GM19328 (cell line): ENCODE measurements at regions not wholly inside any gene's neighbourhood (a gene's known extent, or its start where the extent isn't known, plus 50 kb on each side); places are given as distances from the start of the nearest gene placed in this dataset.
"Not testable (repeated sequence)": the region's sequence is repeated elsewhere in the genome, so short reads cannot be mapped to it uniquely, and the experiment has no call there.

Experiments used
- ATAC-seq: cut with Tn5 transposase; IDR thresholded peaks from one replicate; pipeline ENCODE4 v1.9.1; 2021; ENCODE audit warnings: mild to moderate bottlenecking, moderate library complexity; ENCODE audit not compliant: unreplicated experiment

GRCh38 chr2:52500561-52500960 is 1267.0 kb upstream of the CHAC2 start:
- ATAC-seq: no peak

- no peak for ATAC-seq
These were observed 1269.4 kb upstream of the CHAC2 start for GRCh38 chr2:52498077-52498750.

GRCh38 chr2:52495816-52496215 is 1271.8 kb upstream of the CHAC2 start:
- no peak for ATAC-seq

GRCh38 chr2:52477166-52477565 is 1290.4 kb upstream of the CHAC2 start:
- ATAC-seq: no peak

- no peak for ATAC-seq
These were observed 1292.0 kb upstream of the CHAC2 start for GRCh38 chr2:52475590-52475989.

GRCh38 chr2:52474091-52474490 is 1293.5 kb upstream of the CHAC2 start:
- no peak for ATAC-seq

GRCh38 chr2:52473526-52473925 is 1294.1 kb upstream of the CHAC2 start:
- no peak for ATAC-seq

- ATAC-seq: not testable (repeated sequence)
These were observed 1297.1 kb upstream of the CHAC2 start for GRCh38 chr2:52470457-52470856.

GRCh38 chr2:52467189-52467588 is 1300.4 kb upstream of the CHAC2 start:
- ATAC-seq: no peak

GRCh38 chr2:52465287-52465686 is 1302.3 kb upstream of the CHAC2 start:
- no peak for ATAC-seq

- no peak for ATAC-seq
These were observed 1304.1 kb upstream of the CHAC2 start for GRCh38 chr2:52463457-52463856.

GRCh38 chr2:52456561-52457377 is 1310.8 kb upstream of the CHAC2 start:
- no peak for ATAC-seq

GRCh38 chr2:52454962-52455361 is 1312.6 kb upstream of the CHAC2 start:
- ATAC-seq: no peak

GRCh38 chr2:52452201-52452600 is 1315.4 kb upstream of the CHAC2 start:
- ATAC-seq: no peak

- ATAC-seq: no peak
These were observed 1321.9 kb upstream of the CHAC2 start for GRCh38 chr2:52445686-52446085.

GRCh38 chr2:52431352-52431760 is 1336.2 kb upstream of the CHAC2 start:
- no peak for ATAC-seq

GRCh38 chr2:52429740-52430139 is 1337.9 kb upstream of the CHAC2 start:
- no peak for ATAC-seq

- no peak for ATAC-seq
These were observed 1338.4 kb upstream of the CHAC2 start for GRCh38 chr2:52429171-52429570.

GRCh38 chr2:52428224-52428623 is 1339.4 kb upstream of the CHAC2 start:
- no peak for ATAC-seq

- no peak for ATAC-seq
These were observed 1343.9 kb upstream of the CHAC2 start for GRCh38 chr2:52423655-52424054.

GRCh38 chr2:52423111-52423510 is 1344.5 kb upstream of the CHAC2 start:
- no peak for ATAC-seq

GRCh38 chr2:52416340-52416739 is 1351.3 kb upstream of the CHAC2 start:
- no peak for ATAC-seq
